DMS79 treated with DMSO at 0.1 percent for 48 hours (cell line): ENCODE measurements at regions not wholly inside any gene's neighbourhood (a gene's known extent, or its start where the extent isn't known, plus 50 kb on each side); places are given as distances from the start of the nearest gene placed in this dataset.
"Not testable (repeated sequence)": the region's sequence is repeated elsewhere in the genome, so short reads cannot be mapped to it uniquely, and the experiment has no call there.

ENCODE experiments used
- DNase-seq: peaks from one replicate; lab custom pipeline; 2025; lab: John Stamatoyannopoulos, UW

GRCh38 chr2:40579247-40579646 is 127.4 kb upstream of the SLC8A1 start:
- no peak for DNase-seq

DNA sequence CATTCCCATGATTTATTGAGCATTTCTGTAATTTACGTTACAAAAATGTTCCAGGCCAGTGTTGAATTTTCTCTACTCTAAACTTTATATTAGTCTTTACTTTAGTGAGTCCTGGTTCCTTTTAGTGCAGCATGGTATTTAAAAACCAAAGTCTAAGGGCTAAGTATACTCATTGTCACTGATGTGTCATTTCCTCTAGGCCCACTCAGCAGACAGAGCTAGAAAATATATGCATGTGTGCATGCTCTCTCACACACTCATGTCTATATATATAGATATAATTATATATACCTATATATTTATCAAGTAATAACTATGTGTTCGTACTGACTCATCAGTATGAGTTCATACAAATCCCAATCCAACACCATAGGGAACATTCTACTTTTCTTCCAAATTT is 132.5 kb upstream of the SLC8A1 start:
- DNase-seq: no peak

DNA sequence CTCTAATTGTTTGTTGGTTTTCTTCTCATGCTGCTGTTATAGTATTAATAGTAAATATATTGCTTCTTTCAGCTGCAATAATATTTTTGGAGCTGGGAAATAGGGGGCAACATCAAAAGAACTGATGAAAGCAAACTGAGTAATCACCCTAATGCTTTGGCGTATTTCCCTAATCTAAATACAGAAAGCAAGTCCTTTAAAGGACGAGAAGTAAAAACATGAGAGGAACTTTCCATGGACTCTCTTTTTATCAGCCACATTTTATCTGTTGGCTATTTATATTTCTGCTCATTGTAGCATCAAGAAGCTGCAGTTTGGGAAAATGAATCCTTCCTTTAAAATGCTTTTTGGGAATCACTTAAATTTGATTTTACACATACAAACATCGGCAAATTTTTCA is 139.9 kb upstream of the SLC8A1 start:
- no peak for DNase-seq

- DNase-seq: no peak
Measured at GRCh38 chr2:40592218-40592617, 140.3 kb upstream of the SLC8A1 start.

- DNase-seq: no peak
Measured at GRCh38 chr2:40606862-40607261, 155.0 kb upstream of the SLC8A1 start.

- DNase-seq: no peak
Measured at GRCh38 chr2:40611196-40611595, 159.3 kb upstream of the SLC8A1 start.

GRCh38 chr2:40625849-40626248 is 174.0 kb upstream of the SLC8A1 start:
- no peak for DNase-seq

- no peak for DNase-seq
Measured at GRCh38 chr2:40628556-40628955, 176.7 kb upstream of the SLC8A1 start.

- DNase-seq: no peak
Measured at GRCh38 chr2:40629768-40630434, 178.0 kb upstream of the SLC8A1 start.

DNA sequence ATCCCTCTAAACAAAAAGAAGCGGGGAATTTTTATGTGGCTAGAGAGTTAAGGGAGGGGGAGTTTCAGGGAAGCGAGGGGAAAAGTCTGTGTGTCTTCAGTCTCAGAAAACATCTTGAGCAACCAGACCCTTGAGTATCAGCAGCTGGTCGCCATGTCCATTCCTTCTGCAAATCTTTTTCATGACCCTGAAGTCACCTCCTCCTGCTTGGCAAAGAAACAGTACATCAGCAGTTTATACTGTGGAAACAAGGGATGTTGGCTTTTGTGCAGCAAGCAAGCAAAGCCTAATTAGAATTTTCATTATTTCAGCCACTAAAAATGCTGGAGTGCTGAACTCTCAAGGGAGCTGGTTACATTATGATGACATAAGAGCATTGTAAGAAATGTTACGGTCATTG is 187.4 kb upstream of the SLC8A1 start:
- DNase-seq: no peak

GRCh38 chr2:40642237-40642636 is 190.3 kb upstream of the SLC8A1 start:
- DNase-seq: peak; percentile 10

- no peak for DNase-seq
Measured at GRCh38 chr2:40642726-40643125, 190.8 kb upstream of the SLC8A1 start.

DNA sequence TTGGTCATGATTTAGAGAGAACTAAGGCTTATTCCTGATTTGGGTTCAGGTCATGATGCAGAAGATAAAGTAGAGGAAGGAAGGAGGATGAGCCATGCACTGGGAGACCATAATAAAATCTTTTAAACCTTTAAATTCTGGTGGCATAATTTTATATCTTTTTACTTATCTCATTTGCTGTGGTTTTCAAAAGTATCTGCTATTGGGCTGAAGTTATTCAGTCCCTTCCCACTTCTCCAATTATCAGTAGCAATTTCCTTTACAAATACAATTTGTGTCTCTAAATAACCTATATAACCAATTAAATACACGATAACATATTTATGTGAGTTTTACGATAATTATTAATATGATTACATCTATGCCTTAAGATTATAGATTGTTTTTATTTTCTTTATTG is 194.8 kb upstream of the SLC8A1 start:
- DNase-seq: no peak

GRCh38 chr2:40652155-40652554 is 200.3 kb upstream of the SLC8A1 start:
- DNase-seq: no peak

DNA sequence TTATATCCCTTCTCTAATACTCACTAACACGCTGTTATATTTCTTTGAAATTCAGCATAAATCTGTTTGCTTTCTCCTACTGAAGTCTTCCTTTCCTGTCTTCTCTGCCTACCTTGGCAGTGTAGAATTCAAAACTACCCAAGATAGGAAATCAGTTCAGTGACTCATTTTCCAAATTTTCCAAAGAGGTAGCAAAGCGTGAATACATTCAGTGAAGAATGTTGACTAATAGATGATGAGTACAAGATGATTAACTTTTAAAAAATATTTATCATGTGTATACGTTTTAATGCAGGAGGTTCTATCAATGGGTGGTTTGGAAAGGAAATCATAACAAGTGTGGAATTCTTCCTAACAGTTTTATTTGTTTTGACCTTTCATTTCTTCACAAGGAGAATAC is 201.9 kb upstream of the SLC8A1 start:
- DNase-seq: no peak

- no peak for DNase-seq
Measured at GRCh38 chr2:40654346-40654745, 202.5 kb upstream of the SLC8A1 start.

GRCh38 chr2:40658941-40659340 is 207.1 kb upstream of the SLC8A1 start:
- DNase-seq: no peak

DNA sequence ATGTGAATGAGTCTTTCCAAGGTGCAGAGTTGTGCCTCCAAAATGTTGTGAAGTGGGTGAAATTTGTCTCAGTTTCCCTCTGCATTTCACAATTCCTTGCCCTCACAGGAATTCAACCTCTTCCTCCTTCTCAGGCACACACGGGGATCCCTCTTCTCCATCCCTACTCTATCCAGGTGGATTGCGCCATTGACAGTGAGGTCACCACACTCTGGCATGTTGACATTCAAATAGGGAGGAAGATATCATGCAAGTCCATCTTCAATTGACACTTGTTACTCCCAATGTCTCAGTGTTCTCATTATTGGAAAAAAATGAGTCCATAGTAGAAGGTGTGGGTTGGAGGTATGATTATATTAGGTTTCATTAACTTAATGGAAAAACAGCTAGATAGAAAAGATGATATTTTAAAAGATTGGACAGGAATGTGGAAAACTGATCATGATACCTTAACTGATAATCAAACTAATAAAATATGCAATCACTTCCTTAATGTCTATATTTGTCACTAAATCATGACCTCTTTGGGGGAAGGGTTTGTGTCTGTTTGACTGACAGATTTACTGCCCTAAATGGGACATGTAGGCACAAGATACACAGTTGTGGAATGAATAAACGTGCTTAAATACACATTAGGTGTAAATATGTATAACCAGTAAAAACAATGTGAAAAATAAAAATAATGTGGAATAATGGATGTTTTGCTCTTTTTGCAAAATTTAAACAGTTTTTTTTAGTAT is 213.8 kb upstream of the SLC8A1 start:
- no peak for DNase-seq

- DNase-seq: no peak
Measured at GRCh38 chr2:40666398-40666797, 214.5 kb upstream of the SLC8A1 start.

GRCh38 chr2:40668425-40668824 is 216.5 kb upstream of the SLC8A1 start:
- DNase-seq: no peak

DNA sequence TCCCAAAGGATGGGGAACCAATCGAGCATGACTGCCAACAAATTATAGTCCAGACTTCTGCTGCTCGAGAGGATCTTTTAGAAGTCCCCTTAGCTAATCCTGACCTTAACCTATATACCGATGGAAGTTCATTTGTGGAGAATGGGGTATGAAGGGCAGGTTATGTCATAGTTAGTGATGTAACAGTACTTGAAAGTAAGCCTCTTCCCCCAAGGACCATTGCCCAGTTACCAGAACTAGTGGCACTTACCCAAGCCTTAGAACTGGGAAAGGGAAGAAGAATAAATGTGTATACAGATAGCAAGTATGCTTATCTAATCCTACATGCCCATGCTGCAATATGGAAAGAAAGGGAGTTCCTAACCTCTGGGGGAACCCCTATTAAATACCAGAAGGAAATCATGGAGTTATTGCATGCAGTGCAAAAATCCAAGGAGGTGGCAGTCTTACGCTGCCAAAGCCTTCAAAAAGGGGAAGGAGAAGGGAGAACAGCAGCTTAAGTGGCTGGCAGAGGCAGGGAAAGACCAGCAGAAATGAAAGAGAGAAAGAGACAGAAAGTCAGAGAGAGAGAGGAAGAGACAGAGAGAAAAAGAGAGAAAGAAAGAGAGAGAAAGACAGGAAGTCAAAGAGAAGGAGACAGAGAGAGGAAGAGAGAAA is 224.4 kb upstream of the SLC8A1 start:
- not testable (repeated sequence) for DNase-seq

DNA sequence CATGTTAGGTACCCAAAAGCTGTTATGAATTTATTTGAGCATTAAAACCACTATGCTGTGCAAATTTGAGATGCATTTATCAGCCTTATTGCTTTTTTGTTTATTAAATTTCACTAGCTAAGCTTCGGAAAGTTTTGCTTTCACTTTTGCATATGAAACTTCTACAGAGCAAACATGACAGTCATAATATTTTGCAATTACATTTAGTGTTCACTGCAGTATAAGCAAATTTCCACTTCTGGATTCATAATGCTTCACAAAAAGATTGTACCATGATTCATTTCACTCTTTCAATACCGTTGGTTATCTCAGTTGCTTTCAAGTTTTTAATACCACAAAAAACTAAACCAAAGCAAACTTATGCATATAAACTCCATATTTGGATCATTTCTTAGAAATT is 228.7 kb upstream of the SLC8A1 start:
- no peak for DNase-seq

DNA sequence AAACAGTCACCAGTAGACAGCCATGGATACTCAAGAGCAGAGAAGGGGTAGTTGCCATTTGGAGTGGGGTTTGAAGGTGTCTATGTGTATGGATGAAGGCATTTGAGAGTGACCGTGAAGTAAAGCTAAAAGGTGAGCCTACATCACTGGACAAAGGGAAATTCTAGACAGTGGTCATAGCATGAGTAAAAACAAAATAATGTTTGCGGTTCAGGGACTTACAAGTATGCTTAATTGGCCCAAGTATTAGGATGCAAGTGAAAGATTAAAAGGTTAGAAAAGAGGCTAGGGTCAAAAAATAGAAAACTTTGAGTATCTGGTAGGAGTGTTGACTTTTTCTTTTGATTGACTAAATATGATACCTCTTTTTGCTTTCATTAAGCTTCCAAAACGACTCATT is 238.1 kb upstream of the SLC8A1 start:
- no peak for DNase-seq
